Spleen (tissue), 11 donors: ENCODE measurements at regions not wholly inside any gene's neighbourhood (a gene's known extent, or its start where the extent isn't known, plus 50 kb on each side); places are given as distances from the start of the nearest gene placed in this dataset.

Source experiments
- DNase-seq: peaks from one replicate; pipeline ENCODE4 v3.0.0-alpha.2; 2020
- H3K27ac ChIP-seq, 8 donors: fragments of 200-600 bp; sonication (generic) in 7 of 8; 1 replicate in 4 of 8; 2 replicates in 4 of 8; pipeline versions ENCODE4 v1.5.0 to v1.8.0; 2016 to 2021; ENCODE audit warnings: inconsistent platforms in 4 of 8, mild to moderate bottlenecking in 4 of 8, moderate library complexity in 1 of 8
- H3K27me3 ChIP-seq, 7 donors: fragments of 200-600 bp; sonication (generic) in 6 of 7; replicated peaks in 1 of 7; 1 replicate in 4 of 7; 2 replicates in 3 of 7; pipeline versions ENCODE4 v1.5.0 to v1.8.0; 2016 to 2021; ENCODE audit warnings: inconsistent platforms in 3 of 7, mild to moderate bottlenecking in 1 of 7
- H3K36me3 ChIP-seq, 6 donors: fragments of 200-600 bp; sonication (generic) in 5 of 6; 1 replicate in 4 of 6; 2 replicates in 2 of 6; pipeline versions ENCODE4 v1.5.0 to v1.8.0; 2016 to 2021; ENCODE audit warnings: inconsistent platforms in 2 of 6
- H3K4me1 ChIP-seq, 6 donors: fragments of 200-600 bp; sonication (generic) in 5 of 6; 1 replicate in 3 of 6; 2 replicates in 3 of 6; pipeline versions ENCODE4 v1.5.0 to v1.8.0; 2016 to 2021; ENCODE audit warnings: inconsistent platforms in 3 of 6
- H3K4me3 ChIP-seq, 8 donors: fragments of 200-600 bp; sonication (generic) in 7 of 8; 1 replicate in 4 of 8; 2 replicates in 4 of 8; pipeline versions ENCODE4 v1.5.0 to v1.8.0; 2016 to 2021; ENCODE audit warnings: inconsistent platforms in 4 of 8, mild to moderate bottlenecking in 4 of 8, moderate library complexity in 2 of 8
- H3K9me3 ChIP-seq, 8 donors: fragments of 200-600 bp; sonication (generic) in 7 of 8; 1 replicate in 4 of 8; 2 replicates in 4 of 8; pipeline versions ENCODE4 v1.5.0 to v1.8.0; 2016 to 2021; ENCODE audit warnings: inconsistent platforms in 4 of 8
- POLR2A ChIP-seq, 3 donors: fragments of 450-650 bp; IDR thresholded peaks; one replicate each; pipeline ENCODE4 v1.5.1; 2017; ENCODE audit warnings: antibody characterized with exemption in 3 of 3, mild to moderate bottlenecking in 1 of 3
- POLR2AphosphoS5 ChIP-seq, 3 donors: sonication (generic); formaldehyde crosslinking; IDR thresholded peaks; one replicate each; pipeline ENCODE4 v1.5.1; 2017; ENCODE audit warnings: antibody characterized with exemption in 3 of 3
- whole genome bisulfite sequencing, 5 donors: extraction: QIAGEN DNeasy Blood & Tissue Kit in 3 of 5; methylation state at CpG; one replicate each; pipeline versions ENCODE4 v1.1.5 to v1.1.7; 2013 to 2018; 5-methylcytosine and 5-hydroxymethylcytosine counted together
- intact Hi-C: fragments of 100-400 bp; cut with DNase I; formaldehyde crosslinking; loops from one replicate; pipeline ENCODE4 v1.15.0; 2023; ENCODE audit warnings: low total_unique reads
- TF ChIP-seq, protein P1 (sequence below), 11 experiments: fragments of 200-600 bp in 7 of 11; fragments of 450-650 bp in 4 of 11; sonication (generic) in 4 of 11; IDR thresholded peaks in 8 of 11; conservative IDR thresholded peaks in 3 of 11; 1 replicate in 7 of 11; 2 replicates in 4 of 11; pipeline versions ENCODE4 v1.4.0 to v1.8.0; 2016 to 2021; ENCODE audit warnings: antibody characterized with exemption in 11 of 11, inconsistent platforms in 4 of 11, mild to moderate bottlenecking in 1 of 11
- donor health status: healthy with polysubstance abuse.
- donor health status: DM: no; HTN: no; CAD: no; lungs with moderate emphysema.
- donor health status: DM: no; HTN: no; CAD: no.
- donor health status: Bipolar disorder and iron deficiency.
- donor health status: healthy.
- donor health status: DM: no; HTN: no; CAD: no.
- donor health status: DM: yes; HTN: yes; CAD: no.

DNA sequence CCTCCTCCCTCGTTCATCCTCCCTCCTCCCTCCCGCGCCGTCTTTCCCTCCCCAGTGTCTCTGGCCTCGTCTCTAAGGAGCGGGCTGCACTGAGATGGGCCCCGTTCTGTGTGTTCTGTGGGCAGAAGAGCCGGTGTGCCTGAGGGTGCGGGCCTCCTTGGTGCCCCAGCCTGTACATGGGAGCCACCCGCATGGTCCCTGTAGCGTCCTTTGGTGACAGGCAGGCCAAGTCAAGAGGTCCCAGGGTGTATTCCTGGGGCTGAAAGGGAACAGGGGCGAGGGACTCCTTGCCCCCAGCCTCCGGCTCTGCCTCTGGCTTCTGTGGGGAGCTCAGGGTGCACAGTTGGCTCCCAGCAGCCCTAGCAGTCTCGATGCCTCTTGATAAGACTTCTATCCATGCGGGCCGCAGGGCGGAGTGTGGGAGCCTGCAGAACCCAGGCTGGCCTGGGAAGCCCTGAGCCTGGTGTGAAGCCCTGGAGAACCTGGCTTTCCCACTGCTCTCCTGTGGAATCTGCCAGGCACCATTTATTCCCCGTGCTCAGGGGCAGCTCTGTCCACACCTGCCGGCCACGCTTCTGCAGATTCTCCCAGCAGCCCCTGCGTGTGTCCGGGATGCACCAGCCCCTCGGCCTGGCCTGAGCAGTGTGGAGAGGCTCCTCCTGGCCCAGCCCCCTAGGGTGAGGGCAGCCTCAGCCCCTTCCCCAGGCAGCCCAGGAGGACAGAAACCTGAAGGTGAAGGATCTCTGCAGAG lies 181.3 kb downstream of the KIF26A start:
- WGBS, 5 donors, result 87 to 91% (median 89%) methylated on average over 22 to 23 of the region's 23 CpGs
- Histone ChIP-seq H3K27ac (no peak overlapping the region), H3K9me3 (no peaks in the 10 kb centered on the region), H3K27me3 (peaks cover 0 to 33% (median 0%) of the 10 kb centered on the region in 7 donors), H3K4me1 (peaks cover 0 to 30% (median 12%) of the 10 kb centered on the region in 6 donors), H3K4me3 (no peak overlapping the region), H3K36me3 (no peaks in the 10 kb centered on the region)
- TF ChIP-seq, protein P1, sequence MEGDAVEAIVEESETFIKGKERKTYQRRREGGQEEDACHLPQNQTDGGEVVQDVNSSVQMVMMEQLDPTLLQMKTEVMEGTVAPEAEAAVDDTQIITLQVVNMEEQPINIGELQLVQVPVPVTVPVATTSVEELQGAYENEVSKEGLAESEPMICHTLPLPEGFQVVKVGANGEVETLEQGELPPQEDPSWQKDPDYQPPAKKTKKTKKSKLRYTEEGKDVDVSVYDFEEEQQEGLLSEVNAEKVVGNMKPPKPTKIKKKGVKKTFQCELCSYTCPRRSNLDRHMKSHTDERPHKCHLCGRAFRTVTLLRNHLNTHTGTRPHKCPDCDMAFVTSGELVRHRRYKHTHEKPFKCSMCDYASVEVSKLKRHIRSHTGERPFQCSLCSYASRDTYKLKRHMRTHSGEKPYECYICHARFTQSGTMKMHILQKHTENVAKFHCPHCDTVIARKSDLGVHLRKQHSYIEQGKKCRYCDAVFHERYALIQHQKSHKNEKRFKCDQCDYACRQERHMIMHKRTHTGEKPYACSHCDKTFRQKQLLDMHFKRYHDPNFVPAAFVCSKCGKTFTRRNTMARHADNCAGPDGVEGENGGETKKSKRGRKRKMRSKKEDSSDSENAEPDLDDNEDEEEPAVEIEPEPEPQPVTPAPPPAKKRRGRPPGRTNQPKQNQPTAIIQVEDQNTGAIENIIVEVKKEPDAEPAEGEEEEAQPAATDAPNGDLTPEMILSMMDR (IDR thresholded peaks at IDR 0.05 in 8 of 11, conservative IDR thresholded peaks at IDR 0.05 in 3 of 11), result no peak
- TF ChIP-seq POLR2AphosphoS5 (IDR thresholded peaks at IDR 0.05), result no peak
- no peak for TF ChIP-seq POLR2A (IDR thresholded peaks at IDR 0.05)
- intact Hi-C loops, result no loop called here
- DNase-seq, result peak; percentile 63

DNA sequence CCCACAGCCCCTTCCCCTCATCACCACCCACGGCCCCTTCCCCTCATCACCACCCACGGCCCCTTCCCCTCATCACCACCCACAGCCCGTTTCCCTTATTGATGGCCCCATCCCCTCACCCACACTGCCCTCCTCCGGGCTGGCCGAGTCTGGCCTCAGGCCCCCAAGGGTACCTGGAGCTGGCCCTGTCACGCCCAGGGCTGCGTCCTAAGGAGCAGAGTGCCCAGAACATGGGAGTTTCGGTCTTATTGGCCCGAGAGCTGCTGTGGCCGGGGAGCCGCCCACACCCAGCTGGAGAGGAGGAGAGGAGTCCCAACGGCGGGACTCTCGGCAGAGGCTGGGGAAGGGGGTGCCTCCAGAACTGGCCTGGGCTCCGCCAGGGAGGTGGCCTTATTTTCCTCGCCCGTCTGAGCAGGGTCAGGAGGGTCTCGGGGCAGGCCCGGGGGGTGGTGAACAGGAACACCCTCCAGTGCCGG lies 182.3 kb downstream of the KIF26A start:
- H3K36me3 ChIP-seq, result no peaks in the 10 kb centered on the region
- peaks cover 0 to 30% (median 12%) of the 10 kb centered on the region in 6 donors for H3K4me1 ChIP-seq
- peak; percentile 67 for DNase-seq
- H3K9me3 ChIP-seq, result no peaks in the 10 kb centered on the region
- H3K27me3 ChIP-seq, result peaks cover 0 to 33% (median 0%) of the 10 kb centered on the region in 7 donors
- no peak overlapping the region for H3K4me3 ChIP-seq
- intact Hi-C loops, result no loop called here
- TF ChIP-seq POLR2AphosphoS5 (IDR thresholded peaks at IDR 0.05) (no peak), POLR2A (IDR thresholded peaks at IDR 0.05) (no peak)
- TF ChIP-seq, protein P1 (IDR thresholded peaks at IDR 0.05 in 8 of 11, conservative IDR thresholded peaks at IDR 0.05 in 3 of 11), result no peak
- H3K27ac ChIP-seq, result no peak overlapping the region
- WGBS, 5 donors, result 12 to 41% (median 33%) methylated on average over 14 to 20 of the region's 20 CpGs

GRCh38 chr14:104321088-104321801 lies 182.9 kb downstream of the KIF26A start:
- peaks cover 0 to 33% (median 0%) of the 10 kb centered on the region in 7 donors for H3K27me3 ChIP-seq

More at GRCh38 chr14:104321088-104321801, 182.9 kb downstream of the KIF26A start:
- Histone ChIP-seq H3K4me1 (peaks cover 0 to 26% (median 12%) of the 10 kb centered on the region in 6 donors), H3K4me3 (no peak overlapping the region), H3K36me3 (no peaks in the 10 kb centered on the region), H3K27ac (no peak overlapping the region), H3K9me3 (no peaks in the 10 kb centered on the region)
- TF ChIP-seq POLR2A (IDR thresholded peaks at IDR 0.05), result no peak
- TF ChIP-seq POLR2AphosphoS5 (IDR thresholded peaks at IDR 0.05), result peak in 1 of 3 donors; percentile 39
- TF ChIP-seq, protein P1 (IDR thresholded peaks at IDR 0.05 in 8 of 11, conservative IDR thresholded peaks at IDR 0.05 in 3 of 11), result no peak
- DNase-seq, result peak; percentile 71
- intact Hi-C loops, result no loop called here
- WGBS, 5 donors, result 35 to 43% (median 40%) methylated on average over 22 to 24 of the region's 24 CpGs
